ENCODE measurements at regions not wholly inside any gene's neighbourhood (a gene's known extent, or its start where the extent isn't known, plus 50 kb on each side); places are given as distances from the start of the nearest gene placed in this dataset.

- TF ChIP-seq CTCF (IDR thresholded peaks at IDR 0.05), result no peak
- TF ChIP-seq POLR2A (IDR thresholded peaks at IDR 0.05), result no peak
Observed at GRCh38 chr18:41170346-41170745, 784.7 kb upstream of the PIK3C3 start.
